Prostate gland (tissue), 2 donors: ENCODE measurements at regions not wholly inside any gene's neighbourhood (a gene's known extent, or its start where the extent isn't known, plus 50 kb on each side); places are given as distances from the start of the nearest gene placed in this dataset.

Experiments used
- CTCF ChIP-seq, 4 experiments: fragments of 200-600 bp in 2 of 4; fragments of 450-650 bp in 2 of 4; sonication (generic) in 2 of 4; IDR thresholded peaks; 1 replicate in 3 of 4; 2 replicates in 1 of 4; pipeline ENCODE4 v1.5.1; 2016 to 2019; ENCODE audit warnings: antibody characterized with exemption in 4 of 4, mild to moderate bottlenecking in 2 of 4, moderate library complexity in 2 of 4
- POLR2A ChIP-seq: fragments of 450-650 bp; IDR thresholded peaks from one replicate; pipeline ENCODE4 v1.6.1; 2016; ENCODE audit warnings: antibody characterized with exemption, mild to moderate bottlenecking

GRCh38 chr13:84230568-84230967 is 348.3 kb upstream of the SLITRK1 start:
- TF ChIP-seq CTCF (IDR thresholded peaks at IDR 0.05) (no peak), POLR2A (no peak)
